ENCODE measurements at regions not wholly inside any gene's neighbourhood (a gene's known extent, or its start where the extent isn't known, plus 50 kb on each side); places are given as distances from the start of the nearest gene placed in this dataset.

DNA sequence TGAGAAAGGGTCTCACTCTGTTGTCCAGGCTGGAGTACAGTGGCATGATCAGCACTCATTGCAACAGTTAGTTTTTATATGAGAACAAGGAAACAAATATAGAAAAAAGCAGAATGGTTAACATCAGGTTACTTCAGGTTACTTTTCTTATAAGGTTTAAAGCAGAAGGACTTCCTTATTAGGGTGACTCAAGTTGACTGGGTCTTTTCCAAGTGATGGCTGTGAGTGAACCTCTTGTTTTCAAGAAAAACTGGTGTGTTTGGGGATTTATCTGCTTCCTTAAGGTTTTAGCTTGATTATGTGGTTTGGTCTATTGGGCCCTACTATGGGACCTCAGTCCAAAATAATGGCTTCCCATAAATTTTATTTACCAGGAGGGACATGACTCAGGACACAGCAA, 99.2 kb downstream of the ARRDC3 start:
- no peak for DNase-seq (ENCODE audit: low read depth in 2 of 2)

GRCh38 chr5:91283326-91283725, 99.8 kb downstream of the ARRDC3 start:
- no peak for DNase-seq (ENCODE audit: low read depth in 2 of 2)

- no peak for DNase-seq (ENCODE audit: low read depth in 2 of 2)
Measured at GRCh38 chr5:91282210-91282609, 100.9 kb downstream of the ARRDC3 start.

- DNase-seq (ENCODE audit: low read depth in 2 of 2): no peak
Measured at GRCh38 chr5:91281401-91281800, 101.7 kb downstream of the ARRDC3 start.

- DNase-seq (ENCODE audit: low read depth in 2 of 2): peak; percentile 86 to 92
Measured at GRCh38 chr5:91280362-91281269, 102.5 kb downstream of the ARRDC3 start.

DNA sequence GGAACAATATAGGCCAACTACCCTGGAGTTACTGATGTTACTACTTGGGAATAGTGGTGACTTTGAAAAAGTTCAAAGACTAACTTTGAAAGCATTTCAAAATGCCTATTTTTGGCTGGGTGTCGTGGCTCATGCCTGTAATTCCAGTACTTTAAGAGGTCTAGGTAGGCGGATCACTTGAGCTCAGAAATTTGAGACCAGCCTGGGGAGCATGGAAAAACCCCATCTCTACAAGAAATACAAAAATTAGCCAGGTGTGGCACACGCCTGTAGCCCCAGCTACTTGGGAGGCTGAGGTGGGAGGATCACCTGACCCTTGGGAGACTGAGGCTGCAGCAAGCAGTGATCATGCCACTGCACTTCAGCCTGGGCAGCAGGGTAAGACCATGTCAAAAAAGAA, 105.3 kb downstream of the ARRDC3 start:
- no peak for DNase-seq (ENCODE audit: low read depth in 2 of 2)

DNA sequence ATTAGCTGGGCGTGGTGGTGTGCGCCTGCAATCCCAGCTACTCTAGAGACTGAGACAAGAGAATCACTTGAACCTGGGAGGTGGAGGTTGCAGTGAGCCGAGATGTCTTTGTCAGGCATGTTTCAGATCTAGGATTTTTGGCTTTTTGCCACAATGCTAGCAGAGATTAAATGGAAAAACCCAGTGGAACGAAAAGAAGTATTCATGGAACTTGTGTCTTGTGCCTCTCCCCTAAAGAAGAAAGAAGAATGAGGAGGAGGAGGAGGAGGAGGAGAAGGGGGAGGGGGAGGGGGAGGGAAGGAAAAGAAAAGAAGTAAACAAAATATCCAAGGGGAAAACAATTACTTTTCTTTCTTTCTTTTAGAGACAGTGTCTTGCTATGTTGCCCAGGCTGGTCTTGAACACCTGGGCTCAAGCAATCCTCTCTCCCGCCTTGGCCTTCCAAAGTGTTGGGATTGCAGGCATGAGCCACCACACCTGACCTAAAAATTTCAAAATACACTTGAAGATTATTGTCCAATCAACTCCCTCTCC, 106.0 kb downstream of the ARRDC3 start:
- DNase-seq (ENCODE audit: low read depth in 2 of 2): no peak

- DNase-seq (ENCODE audit: low read depth in 2 of 2): no peak
Measured at GRCh38 chr5:91272858-91273257, 110.3 kb downstream of the ARRDC3 start.

DNA sequence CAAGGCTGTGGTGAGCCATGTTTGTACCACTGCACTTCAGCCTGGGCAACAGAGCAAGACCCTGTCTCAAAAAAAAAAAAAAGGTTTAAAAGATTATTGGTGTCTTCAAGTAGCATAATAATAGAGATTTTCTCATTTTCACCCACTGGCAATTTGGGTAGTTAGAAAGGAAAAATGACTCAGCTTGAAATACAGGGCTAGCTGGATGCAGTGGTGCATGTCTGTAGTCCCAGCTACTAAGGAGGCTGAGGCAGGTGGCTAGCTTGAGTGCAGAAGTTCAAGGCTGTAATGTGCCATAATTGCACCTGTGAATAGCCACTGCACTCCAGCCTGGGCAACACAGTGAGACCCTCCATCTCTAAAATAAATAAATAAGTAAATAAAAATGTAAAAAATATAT, 111.1 kb downstream of the ARRDC3 start:
- DNase-seq (ENCODE audit: low read depth in 2 of 2): no peak

DNA sequence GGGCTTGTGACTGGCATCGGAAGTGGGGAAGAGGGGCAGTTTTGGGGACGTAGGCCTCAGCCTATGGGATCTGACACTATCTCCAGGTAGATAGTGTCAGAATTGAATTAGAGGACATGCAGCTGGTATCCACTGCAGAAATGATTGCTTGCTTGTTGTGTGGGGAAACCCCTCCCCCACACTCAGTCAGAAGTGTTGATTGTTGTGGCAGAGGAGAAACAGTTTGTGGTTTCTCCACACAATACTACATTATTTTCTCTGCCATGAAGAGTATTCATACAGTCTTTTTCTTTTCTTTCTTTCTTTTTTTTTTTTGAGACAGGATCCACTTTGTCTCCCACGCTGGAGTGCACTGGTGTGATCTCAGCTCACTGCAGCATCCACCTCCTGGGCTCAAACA, 113.9 kb downstream of the ARRDC3 start:
- DNase-seq (ENCODE audit: low read depth in 2 of 2): no peak

DNA sequence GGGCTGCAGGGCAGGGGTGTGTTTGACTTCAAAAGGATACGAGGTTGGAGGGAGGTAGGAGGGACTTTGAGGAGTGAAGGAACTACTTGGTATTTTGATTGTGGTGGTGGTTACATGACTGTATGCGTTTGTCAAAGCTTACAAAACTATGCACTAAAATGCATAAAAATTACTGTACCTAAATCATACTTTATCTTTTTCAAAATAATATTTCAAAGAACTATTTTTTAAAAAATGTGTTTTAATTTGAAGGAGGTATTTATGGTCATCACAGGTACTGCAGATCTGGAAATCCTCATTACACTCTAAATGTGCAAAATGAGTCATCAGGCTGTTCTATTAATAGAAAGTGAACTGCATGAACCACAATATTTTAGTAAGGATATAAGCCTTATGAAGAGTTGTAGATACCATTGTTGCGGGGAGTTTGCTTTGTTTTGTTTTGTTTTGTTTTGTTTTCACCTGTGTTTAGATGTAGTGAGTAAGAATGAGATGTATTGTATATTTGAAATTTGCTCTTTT, 116.9 kb downstream of the ARRDC3 start:
- DNase-seq (ENCODE audit: low read depth in 2 of 2): no peak

DNA sequence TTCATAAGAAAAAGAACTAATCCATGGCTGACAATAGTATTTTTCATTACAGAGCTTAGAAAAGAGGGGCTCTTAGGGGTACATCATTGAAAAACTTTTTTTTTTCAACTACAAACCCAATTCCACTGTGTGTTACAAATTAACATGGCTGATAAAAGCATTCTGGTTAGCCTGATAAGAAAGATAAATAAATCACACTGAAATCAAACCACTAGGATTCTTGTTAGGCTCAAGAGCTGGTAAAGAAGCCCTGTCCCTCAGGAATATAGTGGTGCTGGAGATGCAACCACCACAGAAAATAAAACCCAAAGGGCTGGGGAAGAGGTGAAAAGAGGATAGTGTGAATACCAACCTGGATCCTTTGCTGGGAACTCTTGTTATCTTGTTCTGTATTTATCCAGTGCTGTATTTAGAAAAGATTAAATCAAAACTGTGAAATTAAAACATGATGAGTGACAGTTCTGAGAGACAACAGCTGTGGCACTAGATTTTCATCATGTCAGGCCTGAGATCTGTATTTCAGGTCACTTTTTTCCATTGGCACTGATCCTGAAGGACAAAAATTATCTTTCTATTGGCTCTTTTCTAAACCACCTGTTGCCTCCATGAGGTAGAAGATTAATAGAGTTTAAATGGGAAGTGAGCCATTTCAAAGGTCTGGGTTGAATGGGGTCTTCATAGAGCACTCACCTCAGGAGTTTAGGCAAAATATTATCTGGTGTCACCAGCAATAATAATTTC, 118.6 kb downstream of the ARRDC3 start:
- no peak for DNase-seq (ENCODE audit: low read depth in 2 of 2)

GRCh38 chr5:91263898-91264297, 119.2 kb downstream of the ARRDC3 start:
- no peak for DNase-seq (ENCODE audit: low read depth in 2 of 2)

GRCh38 chr5:91257301-91257700, 125.8 kb downstream of the ARRDC3 start:
- DNase-seq (ENCODE audit: low read depth in 2 of 2): no peak

DNA sequence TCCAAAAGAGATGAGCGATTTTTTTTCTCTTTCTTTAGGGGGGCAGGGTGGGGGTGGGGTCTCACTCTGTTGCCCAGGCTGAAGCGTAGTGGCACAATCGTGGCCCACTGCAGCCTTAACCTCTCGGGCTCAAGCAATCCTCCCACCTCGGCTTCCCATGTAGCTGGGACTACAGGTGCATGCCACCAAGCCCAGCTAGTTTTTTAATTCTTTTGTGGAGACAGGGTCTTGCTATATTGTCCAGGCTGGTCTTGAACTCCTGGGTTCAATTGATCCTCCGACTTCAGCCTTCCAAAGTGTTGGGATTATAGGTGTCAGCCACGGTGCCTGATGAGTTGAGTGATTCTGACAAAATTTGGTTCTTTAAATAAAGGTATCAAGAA, 127.0 kb downstream of the ARRDC3 start:
- no peak for DNase-seq (ENCODE audit: low read depth in 2 of 2)

DNA sequence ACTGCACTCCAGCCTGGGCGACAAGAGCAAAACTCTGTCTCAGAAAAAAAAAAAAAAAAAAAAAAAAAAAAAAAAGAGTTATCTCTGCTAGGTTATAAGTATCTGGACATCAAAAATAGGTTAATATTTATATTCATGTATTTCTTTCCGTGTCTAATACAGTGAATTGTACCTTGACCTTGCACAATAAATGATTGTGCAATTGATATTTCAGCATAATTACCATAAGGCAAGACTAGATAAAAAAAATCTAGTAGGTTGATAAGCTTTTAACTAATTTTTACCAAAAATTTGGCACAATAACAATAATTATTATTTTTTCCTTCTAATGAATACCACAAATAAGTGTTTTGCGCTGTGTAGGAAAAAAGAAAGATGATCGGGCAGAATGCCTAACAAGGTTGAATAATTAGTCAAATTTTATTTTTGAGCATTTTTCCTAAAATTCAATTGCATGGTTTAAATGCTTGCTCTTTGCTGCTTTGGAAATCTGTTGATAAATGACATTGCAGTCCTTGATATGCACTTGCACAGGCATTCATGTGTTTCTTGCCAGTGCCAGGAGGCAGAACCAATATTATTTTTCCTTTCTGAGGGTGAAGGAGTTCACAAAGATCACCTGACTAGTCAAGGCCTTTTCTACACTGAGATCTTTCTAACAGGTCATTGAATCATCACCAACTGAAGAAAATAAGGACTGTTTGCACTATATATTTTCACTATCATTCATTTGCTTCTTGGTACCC, 127.5 kb downstream of the ARRDC3 start:
- DNase-seq (ENCODE audit: low read depth in 2 of 2): no peak

GRCh38 chr5:91252916-91253315, 130.2 kb downstream of the ARRDC3 start:
- DNase-seq (ENCODE audit: low read depth in 2 of 2): no peak

DNA sequence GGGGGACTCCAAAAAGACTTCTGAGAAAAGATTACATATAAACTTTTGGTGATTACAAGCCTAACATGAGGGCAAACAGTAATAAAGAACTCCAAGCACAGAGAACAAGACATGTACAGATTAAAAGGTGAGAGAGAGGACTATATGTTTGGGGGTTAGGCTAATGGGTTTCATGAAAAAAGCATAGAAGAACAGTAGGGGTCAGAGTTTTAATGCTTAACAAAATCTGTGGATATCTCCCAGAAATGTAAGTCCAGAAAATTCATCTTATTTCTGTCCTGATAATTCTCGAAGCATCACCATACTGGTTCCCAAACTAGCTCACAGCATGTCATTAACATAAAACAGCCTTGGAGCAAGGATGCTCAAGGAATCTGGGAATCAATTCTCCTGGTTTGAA, 137.2 kb downstream of the ARRDC3 start:
- DNase-seq (ENCODE audit: low read depth in 2 of 2): no peak

GRCh38 chr5:91245074-91245452, 138.1 kb downstream of the ARRDC3 start:
- no peak for DNase-seq (ENCODE audit: low read depth in 2 of 2)

GRCh38 chr5:91244380-91245073, 138.6 kb downstream of the ARRDC3 start:
- DNase-seq (ENCODE audit: low read depth in 2 of 2): no peak

DNA sequence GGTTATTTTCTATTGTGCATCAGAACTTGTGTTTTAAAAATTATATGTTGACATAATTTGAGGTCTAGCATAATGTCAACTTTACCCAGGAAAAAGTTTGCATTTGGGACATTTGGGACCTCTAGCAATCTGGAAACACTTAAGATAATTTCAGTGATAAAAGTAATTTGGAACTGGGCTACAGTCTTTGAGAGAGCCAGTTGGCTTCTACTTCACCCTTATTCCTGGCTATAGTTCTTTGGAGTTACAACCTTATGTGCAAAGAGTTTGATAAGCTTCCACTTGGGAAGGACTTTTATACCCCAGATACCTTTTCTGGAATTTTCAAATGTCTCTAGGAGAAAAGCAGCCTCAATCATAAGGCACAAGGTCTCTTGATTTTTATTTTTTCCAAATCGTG, 139.3 kb downstream of the ARRDC3 start:
- DNase-seq (ENCODE audit: low read depth in 2 of 2): no peak
